ENCODE measurements at regions not wholly inside any gene's neighbourhood (a gene's known extent, or its start where the extent isn't known, plus 50 kb on each side); places are given as distances from the start of the nearest gene placed in this dataset.
"Not testable (repeated sequence)": the region's sequence is repeated elsewhere in the genome, so short reads cannot be mapped to it uniquely, and the experiment has no call there.

DNA sequence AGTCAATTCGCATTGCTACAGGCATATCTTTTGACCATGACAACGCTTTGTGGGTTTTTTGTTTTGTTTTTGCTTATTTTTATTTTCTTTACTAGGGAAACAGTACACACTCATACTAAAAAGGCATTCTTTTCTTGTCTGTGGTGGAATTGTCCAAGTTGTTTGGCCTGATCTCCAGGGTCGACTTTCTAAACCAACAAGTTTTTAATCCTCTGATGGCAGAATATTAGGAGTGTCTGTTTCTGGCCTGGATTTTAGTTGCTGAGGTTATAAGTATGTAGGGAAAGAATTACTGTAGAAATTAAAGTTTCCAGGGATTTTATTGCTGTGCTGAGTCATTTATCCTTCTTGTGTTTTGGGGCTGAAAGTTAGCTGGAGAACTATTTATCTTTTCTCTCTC, 218.5 kb downstream of the TAF11L14 start:
- no peak for TF ChIP-seq ZFX (IDR thresholded peaks at IDR 0.05; ENCODE audit: borderline replicate concordance)
- TF ChIP-seq, protein P1, sequence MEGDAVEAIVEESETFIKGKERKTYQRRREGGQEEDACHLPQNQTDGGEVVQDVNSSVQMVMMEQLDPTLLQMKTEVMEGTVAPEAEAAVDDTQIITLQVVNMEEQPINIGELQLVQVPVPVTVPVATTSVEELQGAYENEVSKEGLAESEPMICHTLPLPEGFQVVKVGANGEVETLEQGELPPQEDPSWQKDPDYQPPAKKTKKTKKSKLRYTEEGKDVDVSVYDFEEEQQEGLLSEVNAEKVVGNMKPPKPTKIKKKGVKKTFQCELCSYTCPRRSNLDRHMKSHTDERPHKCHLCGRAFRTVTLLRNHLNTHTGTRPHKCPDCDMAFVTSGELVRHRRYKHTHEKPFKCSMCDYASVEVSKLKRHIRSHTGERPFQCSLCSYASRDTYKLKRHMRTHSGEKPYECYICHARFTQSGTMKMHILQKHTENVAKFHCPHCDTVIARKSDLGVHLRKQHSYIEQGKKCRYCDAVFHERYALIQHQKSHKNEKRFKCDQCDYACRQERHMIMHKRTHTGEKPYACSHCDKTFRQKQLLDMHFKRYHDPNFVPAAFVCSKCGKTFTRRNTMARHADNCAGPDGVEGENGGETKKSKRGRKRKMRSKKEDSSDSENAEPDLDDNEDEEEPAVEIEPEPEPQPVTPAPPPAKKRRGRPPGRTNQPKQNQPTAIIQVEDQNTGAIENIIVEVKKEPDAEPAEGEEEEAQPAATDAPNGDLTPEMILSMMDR (IDR thresholded peaks at IDR 0.05): no peak
- no peak overlapping the region for H3K27ac ChIP-seq

DNA sequence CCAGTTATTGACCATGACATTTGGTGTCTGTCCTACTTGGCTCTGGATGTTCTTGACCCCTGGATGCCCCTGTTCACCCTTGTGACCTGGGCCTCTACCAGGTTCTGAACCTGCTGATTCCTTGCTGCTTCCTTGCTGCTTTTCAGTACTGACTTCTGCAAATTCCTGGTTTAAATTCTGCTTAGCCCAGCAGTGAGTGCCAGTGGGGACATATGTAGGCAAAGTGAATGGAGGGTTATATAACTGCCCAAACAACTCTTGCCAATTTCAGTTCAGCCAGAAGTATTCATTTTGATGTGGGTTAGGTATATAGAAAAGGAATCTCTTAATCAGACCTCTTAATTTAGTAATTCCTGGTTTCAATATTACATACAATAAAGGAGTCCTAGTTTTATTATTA, 220.6 kb downstream of the TAF11L14 start:
- no peak overlapping the region; the same call in 1 of the 2 replicates for H3K27ac ChIP-seq
- TF ChIP-seq, protein P1 (IDR thresholded peaks at IDR 0.05): no peak
- TF ChIP-seq ZFX (IDR thresholded peaks at IDR 0.05; ENCODE audit: borderline replicate concordance): no peak

DNA sequence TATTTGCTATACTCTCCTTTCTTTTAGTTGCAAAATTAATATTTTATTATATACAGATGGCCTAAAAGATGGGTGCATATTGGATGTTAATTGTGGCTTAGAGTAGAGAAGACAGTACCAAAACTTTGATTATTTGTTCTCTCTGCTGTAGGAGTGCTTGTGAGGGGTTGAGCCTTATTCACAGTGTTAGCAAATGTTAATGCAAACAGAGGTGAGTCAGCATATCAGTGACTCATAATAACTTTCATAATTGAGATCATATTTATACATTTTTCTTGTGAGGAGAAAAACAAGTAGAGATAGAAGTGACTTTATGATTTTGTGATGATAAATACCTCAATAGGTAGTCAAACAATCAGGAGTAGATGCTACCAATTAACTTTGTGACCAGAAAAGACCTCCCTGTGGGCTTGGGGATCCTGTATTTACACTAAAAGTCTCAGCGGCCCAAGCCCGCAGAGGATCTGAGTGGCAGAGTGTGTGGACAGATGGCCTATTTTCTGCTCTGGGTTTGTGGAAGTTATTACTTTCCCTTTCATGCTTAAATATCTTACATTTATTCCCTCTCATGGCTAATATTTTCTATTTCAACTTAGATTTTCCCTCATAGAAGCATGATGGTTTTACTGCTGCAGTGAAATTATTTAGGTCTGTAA, 226.5 kb downstream of the TAF11L14 start:
- no peak overlapping the region for H3K27ac ChIP-seq
- TF ChIP-seq ZFX (IDR thresholded peaks at IDR 0.05; ENCODE audit: borderline replicate concordance): no peak
- TF ChIP-seq, protein P1 (IDR thresholded peaks at IDR 0.05): no peak

DNA sequence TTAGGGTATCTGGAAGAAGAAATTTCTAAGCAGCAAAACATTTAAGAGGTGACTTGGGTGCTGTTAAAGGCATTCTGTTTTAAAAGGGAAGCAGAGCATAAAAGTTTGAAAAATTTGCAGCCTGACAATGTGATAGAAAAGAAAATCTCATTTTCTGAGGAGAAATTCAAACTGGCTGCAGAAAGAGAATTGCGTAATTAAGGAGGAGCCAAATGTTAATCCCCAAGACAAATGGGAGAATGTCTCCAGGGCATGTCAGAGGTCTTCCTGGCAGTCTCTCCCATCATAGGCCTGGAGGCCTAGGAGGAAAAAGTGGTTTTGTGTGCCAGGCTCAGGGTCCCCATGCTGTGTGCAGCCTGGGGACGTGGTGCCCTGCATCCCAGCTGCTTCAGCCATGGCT, 230.6 kb downstream of the TAF11L14 start:
- H3K27ac ChIP-seq: not testable (repeated sequence)

DNA sequence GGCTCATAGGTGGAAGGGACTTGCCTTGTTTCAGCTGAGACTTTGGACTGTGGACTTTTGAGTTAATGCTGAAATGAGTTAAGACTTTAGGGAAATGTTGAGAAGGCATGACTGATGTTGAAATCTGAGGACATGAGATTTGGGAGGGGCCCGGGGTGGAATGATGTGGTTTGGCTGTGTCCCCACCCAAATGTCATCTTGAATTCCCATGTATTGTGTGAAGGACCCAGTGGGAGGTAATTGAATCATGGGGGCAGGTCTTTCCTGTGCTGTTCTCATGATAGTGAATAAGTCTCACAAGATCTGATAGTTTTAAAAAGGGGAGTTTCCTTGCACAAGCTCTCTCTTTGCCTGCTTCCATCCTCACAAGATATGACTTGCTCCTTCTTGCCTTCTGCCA, 231.7 kb downstream of the TAF11L14 start:
- not testable (repeated sequence) for H3K27ac ChIP-seq

DNA sequence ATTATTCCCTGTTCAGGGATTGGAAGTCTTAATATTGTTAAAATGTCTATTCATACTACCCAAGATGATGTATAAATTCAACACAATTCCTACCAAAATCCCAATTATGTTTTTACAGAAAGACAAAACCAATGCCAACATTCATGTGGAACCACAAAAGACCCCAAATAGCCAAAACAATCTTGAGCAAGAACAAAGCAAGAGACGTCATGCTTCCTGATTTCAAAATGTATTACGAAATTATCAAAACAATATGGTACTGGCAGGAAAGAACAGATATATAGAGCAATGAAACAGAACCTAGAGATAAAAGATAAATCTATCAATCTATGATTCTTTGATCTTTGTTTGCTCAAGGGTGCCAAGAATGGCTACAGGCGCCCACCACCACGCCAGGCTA, 237.9 kb downstream of the TAF11L14 start:
- H3K27ac ChIP-seq: no peak overlapping the region
- TF ChIP-seq, protein P1 (IDR thresholded peaks at IDR 0.05): no peak
- TF ChIP-seq ZFX (IDR thresholded peaks at IDR 0.05; ENCODE audit: borderline replicate concordance): no peak

DNA sequence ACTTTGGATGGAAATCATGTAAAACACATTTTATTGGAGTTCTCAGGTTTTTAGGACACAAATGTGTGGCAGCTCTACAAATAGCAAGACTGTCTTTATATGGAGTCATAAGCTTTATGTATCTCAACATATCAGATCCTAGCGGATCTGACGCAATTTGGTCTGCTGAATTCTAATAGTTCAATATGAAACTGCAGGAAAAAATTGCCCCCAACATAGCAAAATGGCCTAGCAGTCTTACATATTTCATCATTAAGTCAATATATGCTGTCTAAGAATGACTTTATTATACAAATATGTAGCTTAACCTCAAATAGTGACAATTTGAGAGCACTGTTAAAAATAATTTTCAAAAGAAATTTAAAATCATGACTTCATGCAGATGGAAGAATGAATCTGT, 244.3 kb downstream of the TAF11L14 start:
- TF ChIP-seq, protein P1 (IDR thresholded peaks at IDR 0.05): no peak
- no peak for TF ChIP-seq ZFX (IDR thresholded peaks at IDR 0.05; ENCODE audit: borderline replicate concordance)

DNA sequence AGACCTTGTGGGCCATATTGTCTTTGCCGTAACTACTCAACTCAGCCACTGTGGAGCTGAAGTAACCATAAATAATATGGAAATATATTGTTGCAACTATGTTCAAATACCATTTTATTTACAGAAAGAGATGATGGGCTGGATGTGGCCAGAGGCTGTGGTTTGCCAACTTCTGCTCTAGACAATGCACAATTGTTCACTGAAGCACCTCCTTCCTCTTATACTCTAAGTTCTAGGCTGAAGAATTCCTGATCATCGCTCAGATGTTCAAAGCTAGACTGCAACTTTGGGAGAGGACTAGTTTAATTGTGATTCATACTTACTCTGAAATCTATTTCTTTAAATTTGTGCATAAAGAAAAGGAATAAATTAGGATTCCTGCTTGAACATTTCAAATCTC, 245.0 kb downstream of the TAF11L14 start:
- TF ChIP-seq ZFX (IDR thresholded peaks at IDR 0.05; ENCODE audit: borderline replicate concordance): no peak
- TF ChIP-seq, protein P1 (IDR thresholded peaks at IDR 0.05): no peak
- H3K27ac ChIP-seq: no peak overlapping the region

More for the DNA sequence above, 244.3 kb downstream of the TAF11L14 start:
- H3K27ac ChIP-seq: no peak overlapping the region

All from 22Rv1 (cell line).